NCI-H2081 (cell line): ENCODE measurements at regions not wholly inside any gene's neighbourhood (a gene's known extent, or its start where the extent isn't known, plus 50 kb on each side); places are given as distances from the start of the nearest gene placed in this dataset.
A peak's percentile ranks its signal among the peaks of the same experiment; 100 is the strongest.

Source experiments
- DNase-seq, 2 experiments: peaks; one replicate each; lab custom pipeline; 2025; lab: John Stamatoyannopoulos, UW

DNA sequence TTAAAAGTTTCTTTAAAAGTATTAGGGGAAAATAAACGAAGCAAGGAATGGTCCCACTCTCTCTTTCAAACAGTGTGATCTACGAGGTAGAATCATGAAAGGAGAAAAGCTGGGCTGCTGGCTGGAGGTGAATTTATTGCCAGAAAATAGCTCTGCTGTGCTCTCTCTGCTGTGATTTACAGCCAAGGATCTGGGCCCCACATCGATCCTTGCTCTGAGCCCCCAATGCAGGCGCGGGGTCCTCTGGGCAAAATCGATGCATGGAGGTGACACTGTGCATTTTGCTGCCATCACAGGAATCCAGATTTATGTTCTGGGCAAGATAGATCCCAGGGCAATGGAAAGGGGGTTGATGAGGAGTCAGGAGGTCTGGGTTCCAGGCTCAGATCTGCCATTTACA lies 91.0 kb upstream of the GPR26 start:
- DNase-seq, result no peak

DNA sequence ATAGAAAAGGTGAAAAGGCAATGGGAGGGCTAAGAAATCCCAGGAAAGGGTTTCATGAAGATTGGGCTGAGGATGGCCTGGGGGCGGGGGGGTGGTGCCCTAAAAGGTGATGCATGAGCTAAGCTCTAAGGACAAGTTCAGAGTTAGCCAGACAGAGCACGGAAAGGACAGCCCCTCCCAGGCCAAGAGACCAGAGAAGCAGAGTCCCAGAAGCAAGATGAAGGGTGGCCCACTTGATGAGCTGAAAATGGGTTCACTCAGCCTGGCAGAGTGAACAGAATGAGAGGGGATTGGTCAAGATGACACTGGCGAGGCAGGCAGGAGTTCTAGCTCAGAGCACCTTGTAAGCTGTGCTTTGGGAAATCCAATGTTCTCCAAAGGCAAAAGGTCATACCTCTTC lies 89.4 kb upstream of the GPR26 start:
- DNase-seq, result no peak

DNA sequence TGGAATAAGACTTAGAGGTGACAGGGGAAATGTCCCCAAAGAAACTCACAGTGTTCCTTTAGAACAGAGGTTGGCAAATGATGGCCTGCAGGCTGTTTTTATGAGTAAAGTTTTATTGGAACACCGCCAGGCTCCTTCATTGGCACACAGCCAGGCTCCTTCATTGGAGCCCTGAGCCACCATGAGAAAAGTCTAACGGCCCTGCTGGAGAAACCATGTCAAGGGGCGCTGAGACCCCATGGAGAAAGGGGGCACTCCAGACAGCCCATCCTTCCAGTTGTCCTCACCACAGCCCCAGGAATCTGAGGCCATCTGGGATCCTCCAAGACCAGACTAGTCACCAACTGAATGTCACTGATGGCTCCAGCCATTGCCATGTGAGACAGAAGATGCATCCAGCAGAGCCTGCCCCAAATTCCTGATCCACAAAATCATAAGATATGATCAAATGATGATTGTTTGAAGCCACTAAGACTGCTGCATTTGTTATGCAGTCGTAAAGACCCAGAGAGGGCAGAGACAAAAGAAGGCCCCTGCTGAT lies 88.2 kb upstream of the GPR26 start:
- DNase-seq, result no peak

DNA sequence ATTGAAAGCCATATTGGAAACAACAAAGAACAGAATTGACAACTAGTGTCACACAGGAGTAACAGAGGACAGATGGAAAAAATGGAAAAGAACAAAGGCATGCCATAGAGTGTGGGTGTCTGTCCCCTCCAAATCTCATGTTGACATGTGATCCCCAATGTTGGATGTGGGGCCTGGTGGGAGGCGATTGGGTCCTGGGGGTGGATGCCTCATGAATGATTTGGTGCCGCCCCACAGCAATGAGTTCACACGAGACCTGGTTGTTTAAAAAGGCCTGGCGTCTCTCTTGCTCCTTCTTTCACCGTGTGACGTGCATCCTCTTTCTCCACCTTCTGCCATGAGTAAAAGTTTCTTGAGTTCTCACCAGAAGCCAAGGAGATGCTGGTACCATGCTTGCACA lies 87.4 kb upstream of the GPR26 start:
- DNase-seq, result no peak

DNA sequence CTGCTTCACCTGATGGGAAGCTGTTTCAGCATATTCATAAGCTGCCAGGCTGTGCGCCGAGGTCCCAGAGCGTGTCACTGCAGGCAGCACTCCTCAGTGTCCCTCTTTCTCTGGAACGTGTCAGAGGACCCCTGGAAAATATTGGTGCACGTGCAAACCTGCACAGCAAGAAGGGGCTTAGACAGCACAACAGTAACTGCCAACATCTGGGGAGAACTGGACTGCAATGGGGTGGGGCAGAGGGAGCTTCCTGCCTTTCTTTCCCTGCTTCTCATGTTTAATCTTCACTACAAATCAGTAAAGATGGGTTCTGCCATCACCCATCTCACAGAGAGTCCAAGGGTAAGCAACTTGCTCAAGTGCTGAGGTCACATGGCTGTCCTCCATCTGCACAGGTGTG lies 86.5 kb upstream of the GPR26 start:
- DNase-seq, result no peak

DNA sequence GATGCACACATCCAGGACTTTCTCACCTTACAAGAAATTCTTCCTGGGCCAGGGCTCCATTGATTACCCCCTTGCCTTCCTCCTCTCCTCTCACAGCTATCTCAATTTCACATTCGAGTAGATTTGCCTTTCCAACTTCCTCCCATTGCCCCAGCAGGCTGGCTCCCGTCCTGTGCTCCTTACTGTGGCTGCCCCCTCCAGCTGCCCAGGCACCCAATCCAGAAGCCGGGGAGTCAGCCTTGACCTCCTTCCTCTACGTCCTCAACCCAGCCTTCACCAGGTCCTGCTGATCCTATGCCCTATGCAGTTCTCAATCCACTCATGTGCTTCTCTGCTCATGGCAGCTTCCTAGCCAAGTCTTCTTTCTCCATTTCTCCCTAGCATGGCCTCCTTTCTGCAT lies 85.7 kb upstream of the GPR26 start:
- no peak for DNase-seq

GRCh38 chr10:123581656-123582055 lies 84.5 kb upstream of the GPR26 start:
- no peak for DNase-seq

DNA sequence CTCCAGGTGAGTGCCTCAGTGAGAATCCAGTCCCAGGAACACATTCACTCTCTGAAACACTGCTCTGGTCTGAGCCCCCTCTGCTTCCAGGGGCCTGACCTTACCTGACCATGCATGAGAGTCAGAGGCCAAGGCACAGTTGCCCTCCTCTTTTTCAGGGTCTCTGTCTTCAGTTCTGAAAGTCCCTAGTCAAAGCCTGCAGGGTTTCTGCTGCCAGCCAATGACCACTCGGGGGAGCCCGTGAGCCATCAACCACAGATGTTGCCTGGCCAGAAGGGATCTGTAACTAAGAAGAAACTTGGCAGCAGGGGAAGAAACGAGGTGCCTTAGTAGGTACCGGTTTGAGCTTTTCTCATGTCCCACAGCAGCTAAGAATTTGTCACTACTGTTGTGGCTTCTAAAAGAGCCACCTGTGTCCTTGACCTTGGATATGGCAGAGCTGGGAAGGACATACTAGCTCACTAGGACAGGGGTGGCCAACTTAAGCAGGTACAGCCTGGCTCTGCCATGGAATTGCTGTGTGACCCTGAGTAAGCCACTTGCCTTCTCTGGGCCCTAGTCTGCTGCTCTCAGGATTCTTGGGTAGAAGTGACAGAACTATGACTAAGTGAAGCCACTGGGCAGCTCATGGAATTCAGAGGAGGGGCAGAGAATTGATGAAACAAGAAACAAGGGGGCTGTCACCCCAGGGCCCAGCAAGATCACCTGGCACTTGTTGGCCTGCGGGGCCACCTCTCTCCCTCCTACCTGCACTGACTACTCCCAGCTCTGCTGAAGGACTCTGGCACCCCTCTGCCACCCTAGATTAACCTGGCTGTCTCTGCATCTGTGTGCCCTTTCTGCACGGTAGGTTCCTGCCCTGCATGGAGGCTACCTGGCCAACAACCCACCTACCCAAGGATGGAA lies 83.8 kb upstream of the GPR26 start:
- DNase-seq, result peak; percentile 34 to 48

DNA sequence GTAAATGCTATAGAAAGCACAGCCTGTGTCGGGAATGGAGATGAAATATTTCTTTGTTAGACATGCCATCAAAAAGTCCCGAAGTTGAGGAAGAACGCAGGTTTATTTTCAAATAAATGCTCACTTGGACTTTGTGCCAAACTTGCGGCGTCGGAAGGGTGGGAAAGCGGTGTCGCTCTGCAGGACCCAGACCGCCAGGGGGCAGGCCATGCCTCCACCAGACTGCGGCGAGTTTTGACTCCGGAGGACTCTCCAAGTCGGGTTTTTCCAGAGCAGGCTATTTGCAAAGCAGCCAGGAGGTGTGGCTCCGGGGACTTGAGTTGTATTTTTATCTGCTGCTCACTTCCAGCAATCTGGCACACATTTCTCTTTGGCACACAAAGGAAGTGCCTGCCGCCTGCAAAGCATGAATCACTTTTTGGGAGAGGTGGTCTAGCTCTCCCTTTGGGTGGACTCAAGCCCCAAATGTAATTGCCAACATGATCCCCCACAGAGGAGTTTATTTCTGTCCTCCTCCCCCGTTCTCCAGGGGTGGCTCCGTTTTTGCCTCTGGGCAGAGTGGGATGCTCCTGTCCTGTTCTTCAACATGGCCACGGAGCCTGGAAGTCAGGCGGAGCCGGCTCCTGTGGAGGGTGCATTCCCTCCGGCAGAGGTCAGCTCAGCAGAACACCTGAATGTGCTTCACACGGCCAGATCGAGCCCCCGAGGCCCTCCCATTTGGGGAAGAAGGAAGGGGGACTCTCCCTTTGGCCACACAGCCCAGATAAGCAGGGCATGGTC lies 82.3 kb upstream of the GPR26 start:
- peak in 1 of 2 experiments; percentile 16 for DNase-seq

DNA sequence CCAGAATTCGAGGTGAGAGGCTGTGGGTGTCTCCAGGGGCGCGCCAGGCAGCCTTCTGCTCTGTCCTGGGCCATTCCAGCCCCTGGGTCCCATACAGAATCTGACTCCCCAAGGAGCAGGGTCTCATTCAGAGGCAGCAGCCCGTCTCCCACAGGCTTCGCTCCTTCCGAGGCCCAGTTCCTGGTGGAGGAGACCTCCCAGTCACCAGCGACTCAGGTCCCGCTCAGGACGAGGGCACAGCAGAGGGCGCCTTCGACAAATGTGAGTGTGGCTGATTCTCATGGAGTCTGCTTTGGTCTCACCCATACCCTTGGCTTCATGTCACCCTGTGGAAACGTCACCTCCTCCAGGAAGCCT lies 81.8 kb upstream of the GPR26 start:
- no peak for DNase-seq

GRCh38 chr10:123585477-123586445 lies 80.4 kb upstream of the GPR26 start:
- no peak for DNase-seq

GRCh38 chr10:123587110-123587509 lies 79.0 kb upstream of the GPR26 start:
- no peak for DNase-seq

GRCh38 chr10:123588386-123588914 lies 77.7 kb upstream of the GPR26 start:
- DNase-seq, result no peak

GRCh38 chr10:123595661-123596060 lies 70.5 kb upstream of the GPR26 start:
- no peak for DNase-seq

- no peak for DNase-seq
These were observed 68.5 kb upstream of the GPR26 start for GRCh38 chr10:123597676-123598075.

GRCh38 chr10:123599366-123599849 lies 66.7 kb upstream of the GPR26 start:
- no peak for DNase-seq

DNA sequence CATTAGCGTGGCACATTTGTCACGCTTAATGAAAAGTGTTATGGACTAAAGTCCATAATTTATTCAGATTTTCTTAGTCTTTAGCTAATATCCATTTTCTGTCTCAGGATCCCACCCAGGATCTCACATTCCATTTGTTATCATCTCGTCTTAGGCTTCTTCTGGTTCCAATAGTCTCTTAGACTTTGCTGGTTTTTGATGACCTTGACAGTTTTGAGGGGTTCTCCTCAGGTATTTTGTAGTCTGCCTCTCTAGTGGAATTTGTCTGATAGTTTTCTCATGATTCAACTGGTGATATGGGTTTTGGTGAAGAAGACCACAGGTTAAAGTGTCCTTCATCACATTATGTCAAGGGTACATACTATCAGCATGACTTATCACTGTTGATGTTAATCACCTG lies 66.0 kb upstream of the GPR26 start:
- no peak for DNase-seq

- no peak for DNase-seq
These were observed 63.0 kb upstream of the GPR26 start for GRCh38 chr10:123603130-123603529.

DNA sequence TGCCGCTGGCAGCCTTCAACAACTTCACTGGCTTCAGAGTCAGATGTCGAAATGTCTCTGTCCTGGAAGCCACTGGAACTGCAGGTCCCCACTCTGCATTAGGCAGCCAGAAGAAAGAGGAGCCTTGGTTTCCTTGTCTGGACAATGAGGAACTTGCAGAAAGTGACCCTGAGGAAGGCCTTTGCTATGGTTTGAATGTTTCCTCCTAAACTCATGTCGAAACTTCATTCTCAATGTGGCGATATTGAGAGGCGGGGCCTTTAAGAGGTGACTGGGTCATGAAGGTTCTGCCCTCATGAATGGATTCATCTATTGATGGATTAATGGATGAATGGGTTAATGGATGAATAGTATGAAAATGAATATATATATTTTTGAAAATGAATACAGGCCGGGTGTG lies 61.6 kb upstream of the GPR26 start:
- DNase-seq, result no peak

- DNase-seq, result no peak
These were observed 60.1 kb upstream of the GPR26 start for GRCh38 chr10:123606006-123606405.

DNA sequence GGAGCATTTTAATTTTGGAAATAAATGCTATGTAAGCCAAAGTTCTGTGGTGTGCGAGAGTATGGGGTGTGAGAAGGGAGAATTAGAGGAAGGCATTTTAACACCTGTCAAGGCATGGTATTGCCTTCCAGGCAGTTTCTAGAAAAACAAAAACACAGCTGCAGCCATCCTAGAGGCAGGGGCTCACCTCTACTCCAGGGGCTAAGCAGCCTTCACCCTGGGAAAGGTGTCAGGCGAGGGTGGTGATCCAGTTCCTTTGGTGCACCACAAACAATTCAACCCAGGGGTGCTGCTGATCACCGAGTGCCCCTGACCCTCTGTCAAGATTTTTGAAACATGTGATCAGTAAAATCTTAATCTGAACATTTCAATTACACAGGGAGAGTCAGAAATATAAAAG lies 59.2 kb upstream of the GPR26 start:
- no peak for DNase-seq
